ENCODE measurements at regions not wholly inside any gene's neighbourhood (a gene's known extent, or its start where the extent isn't known, plus 50 kb on each side); places are given as distances from the start of the nearest gene placed in this dataset.
"Not testable (repeated sequence)": the region's sequence is repeated elsewhere in the genome, so short reads cannot be mapped to it uniquely, and the experiment has no call there.

GRCh38 chr13:59437544-59438301 is 726.0 kb downstream of the DIAPH3 start:
- no peaks in the 10 kb centered on the region for H3K27me3 ChIP-seq (ENCODE audit: control insufficient read depth, insufficient read depth, low read length)
- no peaks in the 10 kb centered on the region for H3K79me2 ChIP-seq
- H3K4me1 ChIP-seq, result no peaks in the 10 kb centered on the region
- no peak for TF ChIP-seq CTCF (IDR thresholded peaks at IDR 0.05)
- H3K9ac ChIP-seq, result no peak overlapping the region
- no peak overlapping the region for H3K27ac ChIP-seq
- no peak overlapping the region for H3K4me2 ChIP-seq (ENCODE audit: low read length)
- H2AFZ ChIP-seq, result no peak overlapping the region
- no peaks in the 10 kb centered on the region for H3K36me3 ChIP-seq (ENCODE audit: control insufficient read depth, insufficient read depth, low read length)
- H3K4me3 ChIP-seq (ENCODE audit: low read depth, low read length), result no peak overlapping the region
- H3K9me3 ChIP-seq (ENCODE audit: control insufficient read depth, low read length), result no peaks in the 10 kb centered on the region

GRCh38 chr13:59439776-59440428 is 723.8 kb downstream of the DIAPH3 start:
- H2AFZ ChIP-seq, result no peak overlapping the region
- H3K79me2 ChIP-seq, result no peaks in the 10 kb centered on the region
- no peak overlapping the region for H3K27ac ChIP-seq
- H3K9ac ChIP-seq, result no peak overlapping the region
- no peak overlapping the region for H3K4me3 ChIP-seq (ENCODE audit: low read depth, low read length)
- H3K4me1 ChIP-seq, result no peaks in the 10 kb centered on the region
- TF ChIP-seq CTCF (IDR thresholded peaks at IDR 0.05), result no peak
- H3K4me2 ChIP-seq (ENCODE audit: low read length), result no peak overlapping the region
- H3K9me3 ChIP-seq (ENCODE audit: control insufficient read depth, low read length), result no peaks in the 10 kb centered on the region
- no peaks in the 10 kb centered on the region for H3K27me3 ChIP-seq (ENCODE audit: control insufficient read depth, insufficient read depth, low read length)
- H3K36me3 ChIP-seq (ENCODE audit: control insufficient read depth, insufficient read depth, low read length), result no peaks in the 10 kb centered on the region

- H3K4me2 ChIP-seq (ENCODE audit: low read length); H3K79me2 ChIP-seq; H3K4me3 ChIP-seq (ENCODE audit: low read depth, low read length); H3K36me3 ChIP-seq (ENCODE audit: control insufficient read depth, insufficient read depth, low read length); H3K4me1 ChIP-seq; H3K27me3 ChIP-seq (ENCODE audit: control insufficient read depth, insufficient read depth, low read length); H3K9ac ChIP-seq; H2AFZ ChIP-seq; H3K27ac ChIP-seq; H3K9me3 ChIP-seq (ENCODE audit: control insufficient read depth, low read length): not testable (repeated sequence)
These were observed 722.7 kb downstream of the DIAPH3 start for GRCh38 chr13:59441068-59441467.

GRCh38 chr13:59441596-59442280 is 722.0 kb downstream of the DIAPH3 start:
- Histone ChIP-seq H3K9ac (no peak overlapping the region), H3K36me3 (ENCODE audit: control insufficient read depth, insufficient read depth, low read length) (no peaks in the 10 kb centered on the region), H3K4me1 (no peaks in the 10 kb centered on the region), H3K27me3 (ENCODE audit: control insufficient read depth, insufficient read depth, low read length) (no peaks in the 10 kb centered on the region), H3K4me2 (ENCODE audit: low read length) (no peak overlapping the region), H3K79me2 (no peaks in the 10 kb centered on the region), H3K4me3 (ENCODE audit: low read depth, low read length) (no peak overlapping the region), H3K27ac (no peak overlapping the region), H3K9me3 (ENCODE audit: control insufficient read depth, low read length) (no peaks in the 10 kb centered on the region), H2AFZ (no peak overlapping the region)
- no peak for TF ChIP-seq CTCF (IDR thresholded peaks at IDR 0.05)

- Histone ChIP-seq H2AFZ (no peak overlapping the region), H3K9ac (no peak overlapping the region), H3K9me3 (ENCODE audit: control insufficient read depth, low read length) (no peaks in the 10 kb centered on the region), H3K27ac (no peak overlapping the region), H3K4me2 (ENCODE audit: low read length) (no peak overlapping the region), H3K4me3 (ENCODE audit: low read depth, low read length) (no peak overlapping the region), H3K79me2 (no peaks in the 10 kb centered on the region), H3K27me3 (ENCODE audit: control insufficient read depth, insufficient read depth, low read length) (no peaks in the 10 kb centered on the region), H3K4me1 (no peaks in the 10 kb centered on the region), H3K36me3 (ENCODE audit: control insufficient read depth, insufficient read depth, low read length) (no peaks in the 10 kb centered on the region)
- TF ChIP-seq CTCF (IDR thresholded peaks at IDR 0.05), result no peak
These were observed 721.3 kb downstream of the DIAPH3 start for GRCh38 chr13:59442461-59442860.
